A549 (cell line): ENCODE measurements at regions not wholly inside any gene's neighbourhood (a gene's known extent, or its start where the extent isn't known, plus 50 kb on each side); places are given as distances from the start of the nearest gene placed in this dataset.

ENCODE experiments used
- ATAC-seq, 2 experiments: fragments of 200-7000 bp in 1 of 2; fragments of >200 bp in 1 of 2; cut with Nextera tagmentation in 1 of 2; cut with Tn5 transposase in 1 of 2; 3 replicates each; pipeline versions ENCODE4 v1.8.0 to v1.9.1; 2018 to 2020; ENCODE audit warnings: mild to moderate bottlenecking in 1 of 2, moderate library complexity in 1 of 2
- CTCF ChIA-PET: fragments of 300-600 bp; sonication (Branson Sonifier 250); formaldehyde crosslinking; extraction: SDS; loops from one replicate; lab custom pipeline; 2021; ENCODE audit warnings: antibody characterized with exemption, inconsistent platforms; lab: Yijun Ruan, JAX
- POLR2A ChIA-PET: fragments of 350-600 bp; formaldehyde crosslinking; extraction: SDS; loops from one replicate; lab custom pipeline; 2021; ENCODE audit warnings: antibody characterized with exemption, inconsistent platforms; lab: Yijun Ruan, JAX
- DNase-seq, 2 experiments: peaks; one replicate each; pipeline versions ENCODE4 v3.0.0 to v3.0.0-alpha.2; 2011 to 2016; ENCODE audit warnings: low read depth in 1 of 2, low spot score in 1 of 2
- FAIRE-seq: peaks from 2 replicates; lab custom pipeline; 2011; peaks lifted over from hg19 to GRCh38; lab: Jason Lieb, UNC
- H3K27ac ChIP-seq, 2 experiments: fragments of >200 bp; sonication (Bioruptor Twin); formaldehyde crosslinking; 3 replicates each; pipeline ENCODE4 v1.5.1; 2016 to 2017
- H3K4me1 ChIP-seq: fragments of >200 bp; sonication (Bioruptor Twin); formaldehyde crosslinking; 3 replicates; pipeline ENCODE4 v1.6.1; 2016
- H3K4me2 ChIP-seq: fragments of >200 bp; sonication (Bioruptor Twin); formaldehyde crosslinking; 3 replicates; pipeline ENCODE4 v1.6.1; 2016
- H3K4me3 ChIP-seq: fragments of >200 bp; sonication (Bioruptor Twin); formaldehyde crosslinking; 3 replicates; pipeline ENCODE4 v1.5.1; 2016
- H3K9me3 ChIP-seq: fragments of >200 bp; sonication (Bioruptor Twin); formaldehyde crosslinking; 3 replicates; pipeline ENCODE4 v1.6.1; 2016
- CHD2 ChIP-seq: fragments of 150-350 bp; IDR thresholded peaks from 2 replicates; pipeline ENCODE4 v1.6.1; 2014; ENCODE audit warnings: low read length; ENCODE audit not compliant: partially characterized antibody
- EHF ChIP-seq: fragments of 250-450 bp; sonication (Bioruptor Pico); IDR thresholded peaks from 2 replicates; pipeline ENCODE4 v1.5.0; 2020; ENCODE audit warnings: mild to moderate bottlenecking
- ESRRA ChIP-seq: fragments of 150-350 bp; IDR thresholded peaks from 2 replicates; pipeline ENCODE4 v1.6.1; 2014; ENCODE audit warnings: mild to moderate bottlenecking, low read length, borderline replicate concordance
- FOSL2 ChIP-seq, 2 experiments: fragments of 450-650 bp in 1 of 2; fragments of >200 bp in 1 of 2; sonication (Bioruptor Twin) in 1 of 2; formaldehyde crosslinking; IDR thresholded peaks; 2 replicates each; pipeline versions ENCODE4 v1.5.0 to v1.6.1; 2016 to 2020; ENCODE audit warnings: mild to moderate bottlenecking in 1 of 2, moderate library complexity in 1 of 2
- FOXS1 ChIP-seq: fragments of 250-450 bp; sonication (Bioruptor Pico); IDR thresholded peaks from 2 replicates; pipeline ENCODE4 v1.5.0; 2020; ENCODE audit warnings: mild to moderate bottlenecking, moderate library complexity
- GATA3 ChIP-seq: IDR thresholded peaks from 2 replicates; pipeline ENCODE4 v1.6.1; 2012; ENCODE audit warnings: borderline replicate concordance
- HDAC2 ChIP-seq: fragments of 200-600 bp; sonication (generic); IDR thresholded peaks from 2 replicates; pipeline ENCODE4 v1.6.1; 2016
- HOXA7 ChIP-seq: fragments of 250-450 bp; sonication (Bioruptor Pico); IDR thresholded peaks from 2 replicates; pipeline ENCODE4 v1.5.0; 2020; ENCODE audit warnings: mild to moderate bottlenecking, moderate library complexity
- HOXB5 ChIP-seq: fragments of 250-450 bp; sonication (Bioruptor Pico); IDR thresholded peaks from 2 replicates; pipeline ENCODE4 v1.5.0; 2020; ENCODE audit warnings: mild to moderate bottlenecking, moderate library complexity
- JUN ChIP-seq, 2 experiments: fragments of >200 bp; sonication (Bioruptor Twin); formaldehyde crosslinking; IDR thresholded peaks; 2 replicates in 1 of 2; 3 replicates in 1 of 2; pipeline ENCODE4 v1.6.1; 2016 to 2017
- JUNB ChIP-seq: fragments of >200 bp; sonication (Bioruptor Twin); formaldehyde crosslinking; IDR thresholded peaks from 2 replicates; pipeline ENCODE4 v1.6.1; 2016
- KDM5A ChIP-seq: fragments of 200-600 bp; sonication (generic); IDR thresholded peaks from 2 replicates; pipeline ENCODE4 v1.6.1; 2016; ENCODE audit warnings: antibody characterized with exemption, mild to moderate bottlenecking
- MAFK ChIP-seq: fragments of 450-650 bp; IDR thresholded peaks from 2 replicates; pipeline ENCODE4 v1.6.1; 2014; ENCODE audit not compliant: partially characterized antibody
- NFE2L2 ChIP-seq: fragments of 150-350 bp; conservative IDR thresholded peaks from 2 replicates; pipeline ENCODE4 v1.6.1; 2014; ENCODE audit warnings: low read length
- POLR2AphosphoS2 ChIP-seq: conservative IDR thresholded peaks from 2 replicates; pipeline ENCODE4 v1.6.1; 2012; ENCODE audit warnings: low read length, improper control_type of control experiment, inconsistent platforms
- RAD21 ChIP-seq, 2 experiments: fragments of >200 bp in 1 of 2; sonication (Bioruptor Twin) in 1 of 2; formaldehyde crosslinking in 1 of 2; IDR thresholded peaks in 1 of 2; conservative IDR thresholded peaks in 1 of 2; 2 replicates in 1 of 2; 3 replicates in 1 of 2; pipeline ENCODE4 v1.6.1; 2012 to 2018; ENCODE audit warnings: inconsistent platforms in 1 of 2
- SMC3 ChIP-seq: fragments of >200 bp; sonication (Bioruptor Twin); formaldehyde crosslinking; IDR thresholded peaks from 3 replicates; pipeline ENCODE4 v1.6.1; 2018; ENCODE audit warnings: inconsistent platforms
- ZNF302 ChIP-seq: fragments of 250-450 bp; sonication (Bioruptor Pico); IDR thresholded peaks from 2 replicates; pipeline ENCODE4 v1.9.0; 2021; ENCODE audit warnings: inconsistent platforms, mild to moderate bottlenecking, moderate library complexity
- ZSCAN20 ChIP-seq: fragments of 250-450 bp; sonication (Bioruptor Pico); IDR thresholded peaks from 2 replicates; pipeline ENCODE4 v1.8.0; 2022; ENCODE audit warnings: mild to moderate bottlenecking, moderate library complexity
- WGBS: methylation state at CpG from one replicate; pipeline ENCODE4 v1.1.6; 2017; ENCODE audit errors: missing lambda C conversion rate; 5-methylcytosine and 5-hydroxymethylcytosine counted together
- TF ChIP-seq, protein P1 (sequence below): fragments of >200 bp; sonication (Bioruptor Twin); formaldehyde crosslinking; IDR thresholded peaks from 3 replicates; pipeline ENCODE4 v1.5.1; 2016
- TF ChIP-seq, protein P2 (sequence below): fragments of 150-350 bp; IDR thresholded peaks from 2 replicates; pipeline ENCODE4 v1.6.1; 2014; ENCODE audit warnings: low read depth, mild to moderate bottlenecking, low read length
- TF ChIP-seq, protein P3 (sequence below): IDR thresholded peaks from 2 replicates; pipeline ENCODE4 v1.6.1; 2012; ENCODE audit warnings: low read depth, borderline replicate concordance
- TF ChIP-seq, protein P4 (sequence below): IDR thresholded peaks from 2 replicates; pipeline ENCODE4 v1.6.1; 2012
- TF ChIP-seq, protein P5 (sequence below): fragments of 250-450 bp; sonication (Bioruptor Pico); IDR thresholded peaks from 2 replicates; pipeline ENCODE4 v1.5.0; 2020; ENCODE audit warnings: low read depth, mild to moderate bottlenecking, moderate library complexity

DNA sequence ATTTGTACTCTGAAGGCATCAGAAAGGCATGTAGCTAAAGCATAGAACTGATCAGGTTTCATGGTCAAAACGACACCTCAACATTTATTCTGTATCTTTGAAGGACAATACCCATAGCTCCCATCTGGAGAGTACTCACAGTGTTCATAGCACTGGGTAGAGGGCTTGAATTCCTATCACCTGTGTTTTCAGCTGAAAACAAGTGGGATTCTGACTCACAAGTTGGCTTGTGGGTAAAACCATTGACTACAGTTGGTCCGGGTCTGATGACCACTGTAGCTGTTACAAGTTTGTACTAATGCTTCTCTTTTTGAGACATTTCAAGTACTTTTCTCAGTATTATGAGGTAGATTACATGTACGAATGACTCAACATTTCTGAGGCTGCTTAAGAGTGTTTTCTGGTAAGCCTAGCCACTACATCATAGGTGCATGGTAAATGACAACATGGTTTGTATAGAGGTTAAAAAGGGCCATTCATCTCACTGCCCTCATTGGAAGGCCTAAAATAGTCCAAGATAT, 68.6 kb upstream of the PELI1 start:
- TF ChIP-seq, protein P1, sequence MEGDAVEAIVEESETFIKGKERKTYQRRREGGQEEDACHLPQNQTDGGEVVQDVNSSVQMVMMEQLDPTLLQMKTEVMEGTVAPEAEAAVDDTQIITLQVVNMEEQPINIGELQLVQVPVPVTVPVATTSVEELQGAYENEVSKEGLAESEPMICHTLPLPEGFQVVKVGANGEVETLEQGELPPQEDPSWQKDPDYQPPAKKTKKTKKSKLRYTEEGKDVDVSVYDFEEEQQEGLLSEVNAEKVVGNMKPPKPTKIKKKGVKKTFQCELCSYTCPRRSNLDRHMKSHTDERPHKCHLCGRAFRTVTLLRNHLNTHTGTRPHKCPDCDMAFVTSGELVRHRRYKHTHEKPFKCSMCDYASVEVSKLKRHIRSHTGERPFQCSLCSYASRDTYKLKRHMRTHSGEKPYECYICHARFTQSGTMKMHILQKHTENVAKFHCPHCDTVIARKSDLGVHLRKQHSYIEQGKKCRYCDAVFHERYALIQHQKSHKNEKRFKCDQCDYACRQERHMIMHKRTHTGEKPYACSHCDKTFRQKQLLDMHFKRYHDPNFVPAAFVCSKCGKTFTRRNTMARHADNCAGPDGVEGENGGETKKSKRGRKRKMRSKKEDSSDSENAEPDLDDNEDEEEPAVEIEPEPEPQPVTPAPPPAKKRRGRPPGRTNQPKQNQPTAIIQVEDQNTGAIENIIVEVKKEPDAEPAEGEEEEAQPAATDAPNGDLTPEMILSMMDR, result no peak
- no peak for TF ChIP-seq FOSL2 (IDR thresholded peaks at IDR 0.05)
- TF ChIP-seq FOSL2 (CRISPR knock-in tag; IDR thresholded peaks at IDR 0.05), result no peak
- TF ChIP-seq EHF (CRISPR knock-in tag), result no peak
- no peak for TF ChIP-seq ESRRA
- TF ChIP-seq, protein P2, sequence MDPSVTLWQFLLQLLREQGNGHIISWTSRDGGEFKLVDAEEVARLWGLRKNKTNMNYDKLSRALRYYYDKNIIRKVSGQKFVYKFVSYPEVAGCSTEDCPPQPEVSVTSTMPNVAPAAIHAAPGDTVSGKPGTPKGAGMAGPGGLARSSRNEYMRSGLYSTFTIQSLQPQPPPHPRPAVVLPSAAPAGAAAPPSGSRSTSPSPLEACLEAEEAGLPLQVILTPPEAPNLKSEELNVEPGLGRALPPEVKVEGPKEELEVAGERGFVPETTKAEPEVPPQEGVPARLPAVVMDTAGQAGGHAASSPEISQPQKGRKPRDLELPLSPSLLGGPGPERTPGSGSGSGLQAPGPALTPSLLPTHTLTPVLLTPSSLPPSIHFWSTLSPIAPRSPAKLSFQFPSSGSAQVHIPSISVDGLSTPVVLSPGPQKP, result no peak
- TF ChIP-seq NFE2L2, result no peak
- no peak for TF ChIP-seq RAD21 (conservative IDR thresholded peaks at IDR 0.05 in 1 of 2, IDR thresholded peaks at IDR 0.05 in 1 of 2)
- no peak for TF ChIP-seq GATA3
- TF ChIP-seq, all 56 proteins: peak for 0
- 0 out of 3 replicates have a peak, but pooled peaks cover 4% of the 10 kb centered on the region for H3K4me1 ChIP-seq
- no peak overlapping the region for H3K4me2 ChIP-seq
- no peak overlapping the region for H3K4me3 ChIP-seq
- DNase-seq (no peak), FAIRE-seq (no peak), ATAC-seq (no peak)
- ChIA-PET CTCF (interaction anchor here (1.7 kb wide), 1 partner anchor 118 kb away, joined by 5 read pairs; no protein-coding TSS in a partner anchor), POLR2A (no interaction called here)
- whole genome bisulfite sequencing, result 75% methylated on average over 3 of the region's 3 CpGs
- no peak overlapping the region for H3K27ac ChIP-seq
- H3K9me3 ChIP-seq, result no peaks in the 10 kb centered on the region

DNA sequence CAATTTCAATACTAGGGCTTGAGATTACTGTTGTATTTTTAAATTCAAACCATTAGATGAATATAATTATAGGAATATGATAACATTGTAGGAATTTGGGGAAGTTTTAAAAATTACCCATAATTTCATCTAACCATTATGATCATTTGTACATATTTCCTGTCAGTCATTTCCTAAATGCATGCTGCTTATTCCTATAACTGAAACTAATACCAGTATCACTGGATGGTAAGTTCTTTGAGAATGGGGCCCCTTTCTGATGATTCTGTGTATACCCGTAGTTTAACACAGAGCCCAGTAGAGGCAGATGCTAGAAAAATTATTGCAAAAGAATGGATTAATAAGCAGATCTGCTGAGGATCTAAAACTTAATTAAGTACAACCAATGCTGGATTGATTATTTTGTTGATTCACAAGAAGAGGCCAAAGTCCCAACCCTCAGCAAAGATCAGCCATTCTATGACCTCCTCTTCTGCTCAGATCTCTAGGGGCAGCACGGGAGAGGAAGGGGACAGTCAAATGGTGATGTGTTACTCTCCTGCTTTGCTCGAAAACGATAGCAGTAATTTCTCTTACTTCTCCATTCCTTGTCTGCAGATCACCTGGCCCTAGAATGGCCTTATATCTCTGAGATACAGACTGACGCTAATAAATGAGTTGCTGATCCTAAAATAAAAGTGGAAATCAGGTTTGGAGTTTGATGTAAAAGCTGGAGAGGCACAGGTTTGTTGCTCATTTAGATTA, 69.5 kb upstream of the PELI1 start:
- H3K4me3 ChIP-seq, result no peak overlapping the region
- H3K9me3 ChIP-seq, result no peaks in the 10 kb centered on the region
- TF ChIP-seq HDAC2 (no peak), HOXA7 (CRISPR knock-in tag) (no peak), CHD2 (no peak), ZNF302 (CRISPR knock-in tag) (no peak), MAFK (no peak)
- TF ChIP-seq, all 56 proteins: peak for 0
- ATAC-seq, result no peak
- Histone ChIP-seq H3K27ac (no peak overlapping the region), H3K4me1 (0 out of 3 replicates have a peak, but pooled peaks cover 4% of the 10 kb centered on the region), H3K4me2 (no peak overlapping the region)
- FAIRE-seq, result no peak
- WGBS, result 76% methylated on average over 5 of the region's 5 CpGs
- DNase-seq, result no peak
- POLR2A ChIA-PET, result no interaction called here
- CTCF ChIA-PET, result interaction anchor here (1.3 to 1.7 kb wide), 2 partner anchors 117 to 274 kb away, joined by 5 read pairs; no protein-coding TSS in a partner anchor

DNA sequence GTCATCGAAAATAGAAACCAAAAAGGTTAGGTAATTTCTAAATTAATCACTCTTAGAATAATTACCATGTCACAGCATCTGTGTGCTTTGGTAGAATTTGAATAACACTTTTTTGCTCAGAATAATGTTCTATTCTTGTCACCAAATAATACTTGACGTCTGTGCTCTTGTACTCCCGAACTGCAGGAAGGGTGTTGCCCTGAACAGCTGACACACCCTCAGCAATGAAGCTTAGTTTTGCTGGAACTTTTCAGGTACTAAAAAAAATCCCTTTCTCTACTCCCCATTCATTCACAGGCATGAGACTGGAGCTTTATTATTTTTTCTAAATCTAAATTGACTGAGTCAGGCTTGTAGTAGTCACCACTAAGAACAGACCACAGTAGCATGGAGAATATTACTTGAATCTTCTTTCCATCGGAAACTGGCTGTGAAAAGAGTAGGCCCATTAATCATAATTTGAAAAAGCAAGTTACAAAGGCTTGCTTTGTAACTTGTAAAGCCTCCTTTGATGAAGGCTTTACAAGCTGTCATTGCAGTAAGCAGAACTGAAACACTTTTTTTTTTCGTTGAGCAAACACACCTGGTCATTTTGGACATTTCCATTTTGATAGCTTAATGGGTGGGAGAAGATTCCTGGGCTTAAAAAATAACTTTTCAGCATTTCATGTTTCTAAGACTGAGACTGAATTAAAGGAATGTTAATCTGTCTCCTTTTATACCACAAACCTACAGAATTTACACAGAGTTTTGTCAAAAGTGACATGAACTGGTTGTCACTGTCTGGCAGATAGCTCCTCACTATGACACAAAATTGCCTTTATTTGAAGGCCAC, 70.3 kb upstream of the PELI1 start:
- ATAC-seq, result no peak
- no peak for TF ChIP-seq FOXS1 (CRISPR knock-in tag)
- TF ChIP-seq FOSL2 (IDR thresholded peaks at IDR 0.05), result no peak
- TF ChIP-seq FOSL2 (CRISPR knock-in tag; IDR thresholded peaks at IDR 0.05), result no peak
- TF ChIP-seq, protein P1, result no peak
- TF ChIP-seq KDM5A, result no peak
- no peak for TF ChIP-seq JUN (IDR thresholded peaks at IDR 0.05)
- TF ChIP-seq, protein P3, sequence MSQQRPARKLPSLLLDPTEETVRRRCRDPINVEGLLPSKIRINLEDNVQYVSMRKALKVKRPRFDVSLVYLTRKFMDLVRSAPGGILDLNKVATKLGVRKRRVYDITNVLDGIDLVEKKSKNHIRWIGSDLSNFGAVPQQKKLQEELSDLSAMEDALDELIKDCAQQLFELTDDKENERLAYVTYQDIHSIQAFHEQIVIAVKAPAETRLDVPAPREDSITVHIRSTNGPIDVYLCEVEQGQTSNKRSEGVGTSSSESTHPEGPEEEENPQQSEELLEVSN, result no peak
- TF ChIP-seq SMC3, result no peak
- TF ChIP-seq, protein P4, sequence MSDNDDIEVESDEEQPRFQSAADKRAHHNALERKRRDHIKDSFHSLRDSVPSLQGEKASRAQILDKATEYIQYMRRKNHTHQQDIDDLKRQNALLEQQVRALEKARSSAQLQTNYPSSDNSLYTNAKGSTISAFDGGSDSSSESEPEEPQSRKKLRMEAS, result no peak
- TF ChIP-seq HOXB5, result no peak
- no peak for TF ChIP-seq POLR2AphosphoS2
- no peak for TF ChIP-seq ZSCAN20 (CRISPR knock-in tag)
- TF ChIP-seq JUNB, result no peak
- TF ChIP-seq, protein P5, sequence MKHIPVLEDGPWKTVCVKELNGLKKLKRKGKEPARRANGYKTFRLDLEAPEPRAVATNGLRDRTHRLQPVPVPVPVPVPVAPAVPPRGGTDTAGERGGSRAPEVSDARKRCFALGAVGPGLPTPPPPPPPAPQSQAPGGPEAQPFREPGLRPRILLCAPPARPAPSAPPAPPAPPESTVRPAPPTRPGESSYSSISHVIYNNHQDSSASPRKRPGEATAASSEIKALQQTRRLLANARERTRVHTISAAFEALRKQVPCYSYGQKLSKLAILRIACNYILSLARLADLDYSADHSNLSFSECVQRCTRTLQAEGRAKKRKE (CRISPR knock-in tag), result no peak
- DNase-seq, result no peak
- WGBS, result 51% methylated on average over 5 of the region's 5 CpGs
- POLR2A ChIA-PET, result no interaction called here
- Histone ChIP-seq H3K27ac (no peak overlapping the region), H3K4me3 (no peak overlapping the region), H3K4me2 (no peak overlapping the region), H3K4me1 (0 out of 3 replicates have a peak, but pooled peaks cover 4% of the 10 kb centered on the region), H3K9me3 (no peaks in the 10 kb centered on the region)
- FAIRE-seq, result no peak
- CTCF ChIA-PET, result interaction anchor here (0.6 to 1.3 kb wide), 2 partner anchors 82 to 273 kb away, joined by 3 to 5 read pairs; no protein-coding TSS in a partner anchor
